ENCODE measurements at regions not wholly inside any gene's neighbourhood (a gene's known extent, or its start where the extent isn't known, plus 50 kb on each side); places are given as distances from the start of the nearest gene placed in this dataset.

GRCh38 chr18:43949291-43949690, 672.0 kb upstream of the SYT4 start:
- no peak for TF ChIP-seq CTCF (IDR thresholded peaks at IDR 0.05; ENCODE audit: low read depth, low read length)
- no peak overlapping the region for H3K4me3 ChIP-seq (ENCODE audit: low read depth, low read length)

GRCh38 chr18:43950062-43950461, 672.8 kb upstream of the SYT4 start:
- no peak overlapping the region for H3K4me3 ChIP-seq (ENCODE audit: low read depth, low read length)
- TF ChIP-seq CTCF (IDR thresholded peaks at IDR 0.05; ENCODE audit: low read depth, low read length) = no peak

- no peak for TF ChIP-seq CTCF (IDR thresholded peaks at IDR 0.05; ENCODE audit: low read depth, low read length)
- no peak overlapping the region for H3K4me3 ChIP-seq (ENCODE audit: low read depth, low read length)
Measured at GRCh38 chr18:43952398-43952797, 675.1 kb upstream of the SYT4 start.

GRCh38 chr18:43961722-43962121, 684.4 kb upstream of the SYT4 start:
- no peak overlapping the region for H3K4me3 ChIP-seq (ENCODE audit: low read depth, low read length)
- TF ChIP-seq CTCF (IDR thresholded peaks at IDR 0.05; ENCODE audit: low read depth, low read length) = no peak

- no peak overlapping the region for H3K4me3 ChIP-seq (ENCODE audit: low read depth, low read length)
- no peak for TF ChIP-seq CTCF (IDR thresholded peaks at IDR 0.05; ENCODE audit: low read depth, low read length)
Measured at GRCh38 chr18:43964666-43965065, 687.4 kb upstream of the SYT4 start.

GRCh38 chr18:43965691-43966090, 688.4 kb upstream of the SYT4 start:
- TF ChIP-seq CTCF (IDR thresholded peaks at IDR 0.05; ENCODE audit: low read depth, low read length) = no peak
- H3K4me3 ChIP-seq (ENCODE audit: low read depth, low read length) = no peak overlapping the region

- no peak overlapping the region for H3K4me3 ChIP-seq (ENCODE audit: low read depth, low read length)
- no peak for TF ChIP-seq CTCF (IDR thresholded peaks at IDR 0.05; ENCODE audit: low read depth, low read length)
Measured at GRCh38 chr18:43970656-43971055, 693.4 kb upstream of the SYT4 start.
